Right lobe of liver (tissue), 4 donors: ENCODE measurements at regions not wholly inside any gene's neighbourhood (a gene's known extent, or its start where the extent isn't known, plus 50 kb on each side); places are given as distances from the start of the nearest gene placed in this dataset.

Experiments used
- POLR2A ChIP-seq: fragments of 450-650 bp; IDR thresholded peaks from one replicate; pipeline ENCODE4 v1.6.1; 2017; ENCODE audit warnings: antibody characterized with exemption, mild to moderate bottlenecking
- TF ChIP-seq, protein P1 (sequence below), 4 donors: fragments of 200-600 bp in 3 of 4; fragments of 450-650 bp in 1 of 4; IDR thresholded peaks; one replicate each; pipeline versions ENCODE4 v1.5.1 to v1.8.0; 2016 to 2022; ENCODE audit warnings: antibody characterized with exemption in 4 of 4, mild to moderate bottlenecking in 2 of 4
- donor health status: DM: no; HTN: no; CAD: no.
- donor health status: DM: no; HTN: no; CAD: no.
- donor health status: DM: no; HTN: yes; CAD: no.

DNA sequence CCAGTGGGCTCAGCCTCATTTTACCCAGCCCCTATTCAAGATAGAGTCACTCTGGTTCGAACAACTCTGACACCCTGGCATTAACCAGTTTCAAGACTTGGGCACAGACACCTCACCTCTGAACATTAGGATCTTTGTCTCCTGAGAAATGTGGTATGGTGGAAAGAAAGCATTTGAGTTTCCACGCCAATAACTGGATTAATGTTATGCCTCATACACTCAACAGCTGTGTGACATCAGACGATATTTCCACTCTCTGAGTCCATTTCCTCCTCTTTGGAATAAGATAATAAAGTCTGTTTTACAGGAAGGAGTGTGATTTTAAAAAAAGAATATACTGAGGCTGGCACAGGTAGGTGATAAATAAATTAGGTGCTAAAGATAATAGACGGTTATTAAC, 121.3 kb upstream of the CHL1 start:
- no peak for TF ChIP-seq POLR2A
- TF ChIP-seq, protein P1, sequence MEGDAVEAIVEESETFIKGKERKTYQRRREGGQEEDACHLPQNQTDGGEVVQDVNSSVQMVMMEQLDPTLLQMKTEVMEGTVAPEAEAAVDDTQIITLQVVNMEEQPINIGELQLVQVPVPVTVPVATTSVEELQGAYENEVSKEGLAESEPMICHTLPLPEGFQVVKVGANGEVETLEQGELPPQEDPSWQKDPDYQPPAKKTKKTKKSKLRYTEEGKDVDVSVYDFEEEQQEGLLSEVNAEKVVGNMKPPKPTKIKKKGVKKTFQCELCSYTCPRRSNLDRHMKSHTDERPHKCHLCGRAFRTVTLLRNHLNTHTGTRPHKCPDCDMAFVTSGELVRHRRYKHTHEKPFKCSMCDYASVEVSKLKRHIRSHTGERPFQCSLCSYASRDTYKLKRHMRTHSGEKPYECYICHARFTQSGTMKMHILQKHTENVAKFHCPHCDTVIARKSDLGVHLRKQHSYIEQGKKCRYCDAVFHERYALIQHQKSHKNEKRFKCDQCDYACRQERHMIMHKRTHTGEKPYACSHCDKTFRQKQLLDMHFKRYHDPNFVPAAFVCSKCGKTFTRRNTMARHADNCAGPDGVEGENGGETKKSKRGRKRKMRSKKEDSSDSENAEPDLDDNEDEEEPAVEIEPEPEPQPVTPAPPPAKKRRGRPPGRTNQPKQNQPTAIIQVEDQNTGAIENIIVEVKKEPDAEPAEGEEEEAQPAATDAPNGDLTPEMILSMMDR (IDR thresholded peaks at IDR 0.05) = no peak
